NOMO-1 treated with DMSO at 0.1 percent for 48 hours (cell line): ENCODE measurements at regions not wholly inside any gene's neighbourhood (a gene's known extent, or its start where the extent isn't known, plus 50 kb on each side); places are given as distances from the start of the nearest gene placed in this dataset.

Source experiments
- DNase-seq: peaks from one replicate; lab custom pipeline; 2025; ENCODE audit not compliant: unreplicated experiment; lab: John Stamatoyannopoulos, UW

GRCh38 chr10:94085766-94086437 lies 92.2 kb downstream of the PLCE1 start:
- no peak for DNase-seq

GRCh38 chr10:94088926-94089381 lies 95.2 kb downstream of the PLCE1 start:
- DNase-seq = no peak

GRCh38 chr10:94091649-94092048 lies 97.9 kb downstream of the PLCE1 start:
- DNase-seq = no peak

- DNase-seq = no peak
These were observed 99.1 kb downstream of the PLCE1 start for GRCh38 chr10:94092848-94093247.

- no peak for DNase-seq
These were observed 99.7 kb downstream of the PLCE1 start for GRCh38 chr10:94093286-94093905.

- DNase-seq = no peak
These were observed 100.8 kb downstream of the PLCE1 start for GRCh38 chr10:94094540-94094939.

- DNase-seq = no peak
These were observed 103.9 kb downstream of the PLCE1 start for GRCh38 chr10:94097656-94098055.

- DNase-seq = no peak
These were observed 105.2 kb downstream of the PLCE1 start for GRCh38 chr10:94098896-94099295.

GRCh38 chr10:94101894-94102293 lies 108.2 kb downstream of the PLCE1 start:
- no peak for DNase-seq

- DNase-seq = no peak
These were observed 108.7 kb downstream of the PLCE1 start for GRCh38 chr10:94102436-94102835.

- no peak for DNase-seq
These were observed 109.5 kb downstream of the PLCE1 start for GRCh38 chr10:94103192-94103591.

GRCh38 chr10:94103801-94104221 lies 110.1 kb downstream of the PLCE1 start:
- DNase-seq = no peak

- no peak for DNase-seq
These were observed 110.7 kb downstream of the PLCE1 start for GRCh38 chr10:94104316-94105000.

- no peak for DNase-seq
These were observed 111.5 kb downstream of the PLCE1 start for GRCh38 chr10:94105226-94105625.

- DNase-seq = no peak
These were observed 113.5 kb downstream of the PLCE1 start for GRCh38 chr10:94107191-94107590.

- DNase-seq = no peak
These were observed 114.5 kb downstream of the PLCE1 start for GRCh38 chr10:94108200-94108599.

GRCh38 chr10:94111367-94111766 lies 117.6 kb downstream of the PLCE1 start:
- DNase-seq = no peak

- no peak for DNase-seq
These were observed 118.6 kb downstream of the PLCE1 start for GRCh38 chr10:94112321-94112720.

GRCh38 chr10:94115725-94116124 lies 122.0 kb downstream of the PLCE1 start:
- no peak for DNase-seq

GRCh38 chr10:94116848-94117247 lies 123.1 kb downstream of the PLCE1 start:
- no peak for DNase-seq

GRCh38 chr10:94122211-94122610 lies 128.5 kb downstream of the PLCE1 start:
- DNase-seq = no peak
